Activated T-cell treated with anti-CD3 and anti-CD28 coated beads for 1 hour (primary cell): ENCODE measurements at regions not wholly inside any gene's neighbourhood (a gene's known extent, or its start where the extent isn't known, plus 50 kb on each side); places are given as distances from the start of the nearest gene placed in this dataset.

Experiments
- DNase-seq: peaks from one replicate; pipeline ENCODE4 v3.0.0-alpha.2; 2020; ENCODE audit warnings: low read depth

DNA sequence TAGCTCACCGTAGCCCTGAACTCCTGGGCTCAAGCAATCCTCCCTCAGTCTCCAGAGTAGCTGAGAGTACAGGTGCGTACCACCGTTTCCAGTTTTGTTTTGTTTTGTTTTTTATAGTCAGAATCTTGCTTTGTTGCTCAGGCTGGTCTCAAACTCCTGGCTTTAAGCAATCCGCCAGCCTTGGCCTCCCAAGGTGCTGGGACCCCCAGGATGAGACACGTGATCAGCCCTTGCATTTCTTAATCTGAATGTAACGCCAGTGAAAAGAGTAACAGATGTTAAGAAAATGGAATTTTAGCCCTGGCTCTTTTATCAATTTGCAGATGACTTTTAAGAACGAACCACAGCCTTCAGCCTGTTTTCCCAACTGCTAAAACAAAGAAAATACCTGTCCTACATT is 451.3 kb downstream of the SHQ1 start:
- no peak for DNase-seq

GRCh38 chr3:72395776-72396311 is 452.4 kb downstream of the SHQ1 start:
- no peak for DNase-seq

GRCh38 chr3:72393455-72393854 is 454.8 kb downstream of the SHQ1 start:
- no peak for DNase-seq

DNA sequence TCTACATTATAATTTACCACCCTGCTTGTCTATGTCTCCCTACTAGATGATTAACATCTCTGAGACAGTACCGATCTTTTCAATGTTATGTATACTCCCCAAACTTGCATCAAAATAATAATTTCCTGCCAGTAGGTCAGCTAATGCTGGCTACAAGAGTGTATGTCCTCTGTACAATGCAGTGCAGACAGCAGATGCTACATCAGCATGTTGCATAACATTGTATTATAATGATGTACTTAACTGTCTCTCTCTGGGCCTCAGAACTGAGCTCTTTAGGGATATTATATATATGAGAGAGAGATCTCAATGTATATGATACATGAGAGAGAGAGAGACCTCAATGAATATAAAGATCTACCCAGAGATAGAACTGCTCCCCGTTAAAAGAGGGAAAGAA is 456.6 kb downstream of the SHQ1 start:
- no peak for DNase-seq

DNA sequence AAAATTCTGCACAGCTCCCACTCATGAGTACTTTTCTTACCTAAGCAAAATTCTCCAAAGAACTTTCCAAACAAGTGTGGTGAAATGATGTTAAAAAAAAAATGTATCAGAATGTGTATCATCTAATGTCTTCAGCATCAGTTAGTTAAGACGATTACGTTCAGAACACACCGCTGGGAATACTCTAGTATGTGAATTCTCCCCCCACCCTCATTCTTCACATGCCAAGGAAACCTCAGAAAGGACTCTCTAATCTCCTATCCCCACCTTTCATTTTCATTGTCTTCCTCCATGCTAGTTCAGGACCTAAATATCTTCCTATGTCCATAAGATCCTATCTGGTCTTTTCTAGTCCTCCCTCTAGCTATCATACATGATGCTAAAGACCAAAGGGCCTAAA is 457.4 kb downstream of the SHQ1 start:
- DNase-seq = no peak

DNA sequence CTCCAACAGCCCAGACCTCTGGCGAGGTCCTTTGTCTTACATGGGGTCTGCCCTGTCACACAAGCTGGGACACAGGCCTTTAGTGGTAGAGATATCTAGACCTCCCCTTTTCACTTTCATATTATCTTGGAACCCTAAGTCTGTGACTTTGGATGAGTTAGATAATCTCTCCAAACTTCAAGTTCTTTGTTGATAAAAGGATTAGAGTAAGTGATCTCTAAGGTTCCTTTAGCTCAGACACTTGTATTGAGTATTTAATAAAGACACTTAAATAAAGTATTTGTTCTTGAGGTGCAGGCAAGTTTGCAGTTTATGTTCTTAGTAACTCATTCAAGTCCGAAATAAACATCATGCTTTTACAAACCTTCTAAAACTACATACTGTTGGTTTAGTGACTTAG is 459.6 kb downstream of the SHQ1 start:
- DNase-seq = no peak

GRCh38 chr3:72388117-72388516 is 460.1 kb downstream of the SHQ1 start:
- no peak for DNase-seq

DNA sequence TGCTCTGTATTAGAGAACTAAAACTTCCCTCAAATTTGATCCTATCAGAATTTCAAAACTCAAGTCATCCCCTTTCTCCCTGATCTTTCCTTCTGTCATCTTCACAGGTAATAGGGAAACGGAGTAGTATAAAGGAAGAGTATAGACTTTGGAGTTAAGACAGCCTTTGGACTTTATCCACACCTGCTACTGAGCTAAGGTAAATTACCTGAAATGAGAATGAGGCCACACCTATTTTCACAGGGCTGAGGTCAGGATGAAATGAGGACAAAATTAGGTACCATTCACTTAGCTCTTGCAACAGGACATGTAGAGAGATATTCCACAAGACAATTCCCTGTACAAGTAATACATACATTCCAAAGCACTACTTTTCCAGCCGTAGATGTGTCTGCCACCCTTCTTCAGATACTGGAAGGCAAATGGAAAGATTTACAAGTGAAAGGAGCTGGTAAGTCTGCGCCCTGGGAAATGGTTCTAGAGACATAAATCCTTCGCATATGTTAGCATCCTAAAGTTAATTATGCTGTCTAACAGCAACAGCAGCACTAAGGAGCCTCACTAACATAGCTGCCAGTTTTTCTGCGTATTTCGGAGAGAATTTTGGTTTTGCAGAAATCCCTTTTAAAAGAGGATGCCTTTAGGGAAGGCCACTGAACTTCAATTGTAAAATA is 461.8 kb downstream of the SHQ1 start:
- no peak for DNase-seq

- no peak for DNase-seq
These were observed 463.1 kb downstream of the SHQ1 start for GRCh38 chr3:72385167-72385566.

DNA sequence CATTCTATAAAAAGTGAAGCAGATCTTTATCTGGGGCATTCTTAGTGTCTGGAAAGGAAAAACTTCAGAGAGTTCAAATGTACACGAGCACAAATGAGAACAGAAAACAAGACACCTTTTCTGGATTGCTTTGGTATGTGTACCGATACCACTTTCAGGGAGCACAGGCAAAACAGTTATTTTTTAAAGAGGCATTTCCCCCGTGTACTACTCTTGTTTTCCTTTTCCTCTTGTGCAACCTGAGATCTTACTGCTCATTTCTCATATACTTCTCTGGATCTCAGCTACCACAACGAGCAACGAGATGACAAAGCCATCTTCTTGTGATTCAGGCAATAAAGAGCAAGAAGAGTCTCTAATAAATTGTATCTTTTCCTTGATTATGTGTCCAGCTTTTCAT is 463.6 kb downstream of the SHQ1 start:
- no peak for DNase-seq

- DNase-seq = no peak
These were observed 464.4 kb downstream of the SHQ1 start for GRCh38 chr3:72383883-72384282.

DNA sequence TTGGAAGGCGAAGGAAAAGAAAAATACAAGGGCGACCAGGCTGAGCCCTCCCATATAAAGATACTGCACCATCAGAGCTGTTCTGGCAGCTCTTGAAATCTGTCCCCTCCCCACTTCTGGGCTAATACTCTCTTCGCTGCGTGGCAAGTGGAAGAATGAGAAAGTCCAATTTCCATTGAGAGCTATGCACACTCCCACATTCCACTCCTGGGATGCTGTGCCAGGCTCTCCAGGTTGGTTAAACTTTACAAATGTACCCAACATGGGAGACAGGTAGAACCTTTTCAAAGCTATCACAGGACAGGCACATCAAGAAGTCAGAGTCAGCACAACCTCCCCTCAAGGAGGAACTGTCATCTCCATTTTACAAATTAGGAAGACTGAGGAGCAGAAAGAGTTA is 465.0 kb downstream of the SHQ1 start:
- no peak for DNase-seq

- no peak for DNase-seq
These were observed 465.8 kb downstream of the SHQ1 start for GRCh38 chr3:72382460-72382859.

DNA sequence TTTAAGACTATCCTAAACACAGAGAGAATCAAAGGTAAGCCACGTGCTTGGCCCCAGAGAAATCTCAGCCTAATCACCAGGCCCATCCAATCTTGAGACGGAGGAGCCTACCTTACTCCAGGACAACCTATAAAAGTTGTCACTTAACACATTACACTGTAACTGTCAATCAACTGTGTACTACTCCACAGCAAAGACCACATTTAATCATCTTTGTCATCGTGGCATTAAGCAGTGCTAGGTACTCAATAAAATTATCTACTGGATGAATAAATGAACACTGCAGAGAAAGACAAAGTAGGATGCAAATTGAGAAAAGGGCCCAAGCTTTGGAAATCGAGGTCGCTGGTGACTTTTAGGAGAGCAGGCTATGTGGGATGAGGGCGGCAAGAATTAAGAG is 466.7 kb downstream of the SHQ1 start:
- DNase-seq = no peak

- DNase-seq = no peak
These were observed 467.3 kb downstream of the SHQ1 start for GRCh38 chr3:72380711-72381493.

DNA sequence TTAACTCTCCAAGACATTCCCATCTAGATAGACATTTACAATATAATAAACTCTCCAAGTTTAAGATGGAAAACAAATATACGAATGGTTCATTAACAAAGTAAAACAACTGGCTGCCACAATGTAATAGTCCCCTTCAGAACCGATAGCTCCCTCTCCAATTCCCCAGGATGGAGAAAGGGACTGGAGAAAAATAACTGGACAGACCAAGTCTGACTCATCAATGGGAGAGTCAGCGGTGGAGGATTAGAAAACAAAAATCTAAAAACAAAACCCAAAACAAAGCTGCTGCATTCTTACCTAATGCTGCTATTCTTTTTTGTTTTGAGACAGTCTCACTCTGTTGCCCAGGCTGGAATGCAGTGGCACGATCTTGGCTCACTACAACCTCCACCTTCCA is 468.1 kb downstream of the SHQ1 start:
- no peak for DNase-seq

- DNase-seq = no peak
These were observed 468.6 kb downstream of the SHQ1 start for GRCh38 chr3:72379500-72380187.

- no peak for DNase-seq
These were observed 470.0 kb downstream of the SHQ1 start for GRCh38 chr3:72378287-72378686.

DNA sequence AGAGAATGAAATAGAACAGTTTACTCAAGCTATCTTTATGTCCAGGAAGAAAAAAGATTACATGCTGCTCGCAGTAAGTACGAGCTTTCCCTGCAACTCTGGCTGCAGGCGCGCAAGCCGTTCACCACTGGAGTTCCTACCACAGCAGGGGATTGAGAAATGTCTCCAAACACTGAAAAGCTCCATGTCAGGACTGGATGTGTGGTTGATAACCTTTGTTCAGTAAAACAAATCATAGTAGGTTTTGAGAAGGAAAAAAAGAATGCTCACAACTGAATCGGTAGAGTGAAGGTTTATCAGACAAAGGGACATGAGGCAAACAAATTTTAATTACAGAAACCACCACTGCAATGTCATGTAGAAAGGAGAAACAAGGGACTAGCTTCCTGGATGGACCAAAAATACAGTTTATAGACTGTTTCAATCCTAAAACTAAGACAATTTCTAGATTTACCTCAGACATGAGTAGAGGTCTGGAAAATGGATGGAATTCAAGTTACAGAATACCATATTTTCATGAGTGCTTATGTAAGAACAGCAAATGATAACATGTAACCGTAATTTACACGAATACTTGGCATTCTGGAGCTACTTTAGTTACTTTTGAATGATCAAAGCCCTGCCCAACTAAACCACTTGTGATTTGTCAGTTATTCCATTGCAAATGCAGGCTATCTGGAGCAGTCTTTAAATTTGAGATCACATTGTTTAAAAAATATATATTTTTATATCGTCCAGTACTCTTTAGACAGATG is 471.1 kb downstream of the SHQ1 start:
- no peak for DNase-seq

- no peak for DNase-seq
These were observed 472.8 kb downstream of the SHQ1 start for GRCh38 chr3:72375237-72376076.

DNA sequence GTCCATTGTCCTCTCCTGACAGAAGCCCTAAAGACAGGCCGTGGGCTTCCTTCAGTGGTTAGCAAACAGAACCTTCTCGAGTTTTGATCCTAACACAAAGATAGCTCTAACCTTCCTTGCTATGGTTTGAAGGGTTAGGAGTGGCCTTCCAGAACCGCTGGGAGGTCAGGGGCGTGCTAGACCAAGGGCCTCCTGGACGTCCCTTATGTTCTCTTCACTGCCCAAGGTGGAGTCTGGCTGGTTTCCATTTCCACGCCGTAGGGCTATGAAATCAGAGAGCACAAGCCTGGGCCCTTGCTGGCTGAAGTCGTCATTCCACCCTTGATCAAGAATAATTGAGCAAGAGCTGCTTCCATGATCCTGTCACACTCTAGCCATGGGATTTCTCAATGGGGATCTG is 475.1 kb downstream of the SHQ1 start:
- no peak for DNase-seq
